ENCODE measurements at regions not wholly inside any gene's neighbourhood (a gene's known extent, or its start where the extent isn't known, plus 50 kb on each side); places are given as distances from the start of the nearest gene placed in this dataset.
"Not testable (repeated sequence)": the region's sequence is repeated elsewhere in the genome, so short reads cannot be mapped to it uniquely, and the experiment has no call there.

DNA sequence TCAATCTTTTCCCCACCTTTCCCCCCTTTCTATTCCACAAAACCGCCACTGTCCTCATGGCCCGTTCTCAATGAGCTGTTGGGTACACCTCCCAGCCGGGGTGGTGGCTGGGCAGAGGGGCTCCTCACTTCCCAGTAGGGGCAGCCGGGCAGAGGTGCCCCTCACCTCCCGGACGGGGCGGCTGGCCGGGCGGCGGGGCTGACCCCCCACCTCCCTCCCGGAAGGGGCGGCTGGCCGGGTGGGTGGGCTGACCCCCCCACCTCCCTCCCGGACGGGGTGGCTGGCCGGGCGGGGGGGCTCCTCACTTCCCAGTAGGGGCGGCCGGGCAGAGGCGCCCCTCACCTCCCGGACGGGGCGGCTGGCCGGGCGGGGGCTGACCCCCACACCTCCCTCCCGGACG, 149.3 kb upstream of the SNX7 start:
- H3K9ac ChIP-seq (ENCODE audit: low read length); H3K27ac ChIP-seq (ENCODE audit: low read depth, low read length); H3K27me3 ChIP-seq (ENCODE audit: control insufficient read depth, insufficient read depth, low read length); H3K4me1 ChIP-seq (ENCODE audit: control insufficient read depth, insufficient read depth, low read length); H3K4me3 ChIP-seq (ENCODE audit: low read length); H3K36me3 ChIP-seq (ENCODE audit: control insufficient read depth, insufficient read depth, low read length): not testable (repeated sequence)

- Histone ChIP-seq H3K4me3 (ENCODE audit: low read length) (no peak overlapping the region), H3K36me3 (ENCODE audit: control insufficient read depth, insufficient read depth, low read length) (no peaks in the 10 kb centered on the region), H3K9ac (ENCODE audit: low read length) (no peak overlapping the region), H3K27me3 (ENCODE audit: control insufficient read depth, insufficient read depth, low read length) (no peaks in the 10 kb centered on the region), H3K4me1 (ENCODE audit: control insufficient read depth, insufficient read depth, low read length) (no peaks in the 10 kb centered on the region), H3K27ac (ENCODE audit: low read depth, low read length) (no peak overlapping the region)
Observed at GRCh38 chr1:98503771-98504170, 157.8 kb upstream of the SNX7 start.

- no peak overlapping the region for H3K4me3 ChIP-seq (ENCODE audit: low read length)
- H3K36me3 ChIP-seq (ENCODE audit: control insufficient read depth, insufficient read depth, low read length): no peaks in the 10 kb centered on the region
- H3K4me1 ChIP-seq (ENCODE audit: control insufficient read depth, insufficient read depth, low read length): no peaks in the 10 kb centered on the region
- no peak overlapping the region for H3K9ac ChIP-seq (ENCODE audit: low read length)
- H3K27me3 ChIP-seq (ENCODE audit: control insufficient read depth, insufficient read depth, low read length): no peaks in the 10 kb centered on the region
- no peak overlapping the region for H3K27ac ChIP-seq (ENCODE audit: low read depth, low read length)
Observed at GRCh38 chr1:98502937-98503336, 158.6 kb upstream of the SNX7 start.

DNA sequence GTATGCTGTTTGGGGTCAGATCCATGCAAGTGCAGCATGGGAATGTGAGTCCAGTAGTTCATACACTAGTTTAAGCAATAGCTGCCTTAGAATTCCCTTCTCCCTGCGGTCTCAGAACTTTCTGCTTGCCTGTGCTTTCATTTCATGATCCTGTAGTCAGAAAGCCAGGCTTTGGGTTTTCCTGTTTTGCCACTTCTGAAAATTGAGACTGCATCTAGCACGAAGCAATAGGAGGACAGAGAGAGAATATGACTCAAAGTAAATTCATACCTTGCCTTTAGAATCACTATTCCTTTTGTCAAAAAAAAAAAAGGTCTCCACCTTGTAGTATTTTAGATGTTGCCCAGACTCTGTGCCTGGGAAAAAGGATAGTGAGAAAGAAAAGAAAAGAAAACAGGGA, 161.2 kb upstream of the SNX7 start:
- Histone ChIP-seq H3K9ac (ENCODE audit: low read length) (no peak overlapping the region), H3K27me3 (ENCODE audit: control insufficient read depth, insufficient read depth, low read length) (no peaks in the 10 kb centered on the region), H3K36me3 (ENCODE audit: control insufficient read depth, insufficient read depth, low read length) (no peaks in the 10 kb centered on the region), H3K4me3 (ENCODE audit: low read length) (no peak overlapping the region), H3K4me1 (ENCODE audit: control insufficient read depth, insufficient read depth, low read length) (no peaks in the 10 kb centered on the region), H3K27ac (ENCODE audit: low read depth, low read length) (no peak overlapping the region)

GRCh38 chr1:98498651-98499050, 162.9 kb upstream of the SNX7 start:
- Histone ChIP-seq H3K36me3 (ENCODE audit: control insufficient read depth, insufficient read depth, low read length) (no peaks in the 10 kb centered on the region), H3K4me3 (ENCODE audit: low read length) (no peak overlapping the region), H3K4me1 (ENCODE audit: control insufficient read depth, insufficient read depth, low read length) (no peaks in the 10 kb centered on the region), H3K27ac (ENCODE audit: low read depth, low read length) (no peak overlapping the region), H3K27me3 (ENCODE audit: control insufficient read depth, insufficient read depth, low read length) (no peaks in the 10 kb centered on the region), H3K9ac (ENCODE audit: low read length) (no peak overlapping the region)

- H3K36me3 ChIP-seq (ENCODE audit: control insufficient read depth, insufficient read depth, low read length): no peaks in the 10 kb centered on the region
- H3K9ac ChIP-seq (ENCODE audit: low read length): no peak overlapping the region
- H3K27ac ChIP-seq (ENCODE audit: low read depth, low read length): no peak overlapping the region
- no peaks in the 10 kb centered on the region for H3K4me1 ChIP-seq (ENCODE audit: control insufficient read depth, insufficient read depth, low read length)
- H3K4me3 ChIP-seq (ENCODE audit: low read length): no peak overlapping the region
- H3K27me3 ChIP-seq (ENCODE audit: control insufficient read depth, insufficient read depth, low read length): no peaks in the 10 kb centered on the region
Observed at GRCh38 chr1:98497497-98497896, 164.0 kb upstream of the SNX7 start.

GRCh38 chr1:98496256-98496995, 165.1 kb upstream of the SNX7 start:
- Histone ChIP-seq H3K36me3 (ENCODE audit: control insufficient read depth, insufficient read depth, low read length) (no peaks in the 10 kb centered on the region), H3K27ac (ENCODE audit: low read depth, low read length) (no peak overlapping the region), H3K27me3 (ENCODE audit: control insufficient read depth, insufficient read depth, low read length) (no peaks in the 10 kb centered on the region), H3K9ac (ENCODE audit: low read length) (no peak overlapping the region), H3K4me3 (ENCODE audit: low read length) (no peak overlapping the region), H3K4me1 (ENCODE audit: control insufficient read depth, insufficient read depth, low read length) (no peaks in the 10 kb centered on the region)

DNA sequence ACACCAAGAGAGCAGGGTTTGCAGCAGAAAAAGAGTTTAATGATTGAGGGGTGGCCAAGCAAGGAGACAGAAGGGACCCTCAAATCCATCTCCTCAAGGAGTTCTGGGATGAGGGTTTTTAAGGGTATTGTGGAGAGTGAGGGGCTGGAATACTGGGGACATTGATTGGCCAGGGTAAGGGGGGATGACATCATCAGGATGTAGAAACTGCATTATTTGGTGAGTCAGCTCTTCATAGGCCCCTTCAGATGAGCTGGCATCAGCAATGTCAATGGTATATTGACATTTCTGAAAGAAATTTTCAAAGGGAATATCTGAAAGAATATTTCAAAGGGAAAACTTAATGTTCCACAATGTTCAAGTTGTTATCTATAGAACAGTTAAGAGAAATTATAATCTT, 168.1 kb upstream of the SNX7 start:
- H3K9ac ChIP-seq (ENCODE audit: low read length): no peak overlapping the region
- no peak overlapping the region for H3K4me3 ChIP-seq (ENCODE audit: low read length)
- no peaks in the 10 kb centered on the region for H3K4me1 ChIP-seq (ENCODE audit: control insufficient read depth, insufficient read depth, low read length)
- no peaks in the 10 kb centered on the region for H3K36me3 ChIP-seq (ENCODE audit: control insufficient read depth, insufficient read depth, low read length)
- H3K27me3 ChIP-seq (ENCODE audit: control insufficient read depth, insufficient read depth, low read length): no peaks in the 10 kb centered on the region
- H3K27ac ChIP-seq (ENCODE audit: low read depth, low read length): no peak overlapping the region

- Histone ChIP-seq H3K9ac (ENCODE audit: low read length) (no peak overlapping the region), H3K36me3 (ENCODE audit: control insufficient read depth, insufficient read depth, low read length) (no peaks in the 10 kb centered on the region), H3K4me1 (ENCODE audit: control insufficient read depth, insufficient read depth, low read length) (no peaks in the 10 kb centered on the region), H3K27me3 (ENCODE audit: control insufficient read depth, insufficient read depth, low read length) (no peaks in the 10 kb centered on the region), H3K27ac (ENCODE audit: low read depth, low read length) (no peak overlapping the region), H3K4me3 (ENCODE audit: low read length) (no peak overlapping the region)
Observed at GRCh38 chr1:98490099-98490498, 171.4 kb upstream of the SNX7 start.

DNA sequence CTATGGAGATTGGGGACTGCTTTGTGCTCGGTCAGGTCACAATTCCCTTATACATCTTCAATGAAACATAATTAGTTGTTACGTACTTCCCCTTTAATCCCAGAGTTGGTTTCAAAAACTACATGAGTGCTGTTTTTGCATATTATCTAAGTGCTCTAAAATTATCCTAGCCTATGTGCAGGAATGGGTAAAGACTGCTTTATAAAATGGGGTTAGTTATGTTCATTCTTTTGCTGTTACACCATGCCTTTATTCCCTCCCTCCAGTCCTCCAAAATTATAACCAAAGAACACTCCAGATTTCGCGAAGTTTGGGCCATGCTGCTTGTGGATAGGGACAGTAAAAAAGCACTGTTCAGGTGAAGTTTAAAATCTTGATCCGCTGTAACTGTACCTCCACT, 173.9 kb upstream of the SNX7 start:
- Histone ChIP-seq H3K4me3 (ENCODE audit: low read length) (no peak overlapping the region), H3K4me1 (ENCODE audit: control insufficient read depth, insufficient read depth, low read length) (no peaks in the 10 kb centered on the region), H3K27me3 (ENCODE audit: control insufficient read depth, insufficient read depth, low read length) (no peaks in the 10 kb centered on the region), H3K36me3 (ENCODE audit: control insufficient read depth, insufficient read depth, low read length) (no peaks in the 10 kb centered on the region), H3K9ac (ENCODE audit: low read length) (no peak overlapping the region), H3K27ac (ENCODE audit: low read depth, low read length) (no peak overlapping the region)

DNA sequence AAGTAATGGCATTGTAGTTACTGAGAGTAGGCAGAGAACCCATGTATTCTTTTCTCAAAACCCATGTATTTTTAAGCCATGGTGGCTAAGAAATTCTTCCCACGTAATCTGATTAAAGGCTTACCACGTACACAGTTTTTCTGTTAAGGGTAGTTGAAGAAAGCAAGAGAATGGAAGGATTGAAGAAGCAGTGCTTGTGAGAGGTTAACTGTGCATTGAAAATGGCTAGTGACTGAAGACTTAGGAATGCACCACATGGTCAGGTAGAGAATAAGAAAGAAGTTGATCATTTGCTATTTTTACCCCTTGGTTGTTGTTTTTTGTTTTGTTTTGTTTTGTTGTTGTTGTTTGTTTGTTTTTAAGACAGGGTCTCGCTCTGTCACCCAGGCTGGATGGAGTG, 178.9 kb upstream of the SNX7 start:
- Histone ChIP-seq H3K9ac (ENCODE audit: low read length) (no peak overlapping the region), H3K4me3 (ENCODE audit: low read length) (no peak overlapping the region), H3K27ac (ENCODE audit: low read depth, low read length) (no peak overlapping the region), H3K4me1 (ENCODE audit: control insufficient read depth, insufficient read depth, low read length) (no peaks in the 10 kb centered on the region), H3K36me3 (ENCODE audit: control insufficient read depth, insufficient read depth, low read length) (no peaks in the 10 kb centered on the region), H3K27me3 (ENCODE audit: control insufficient read depth, insufficient read depth, low read length) (no peaks in the 10 kb centered on the region)

GRCh38 chr1:98480271-98480670, 181.2 kb upstream of the SNX7 start:
- Histone ChIP-seq H3K9ac (ENCODE audit: low read length) (no peak overlapping the region), H3K27ac (ENCODE audit: low read depth, low read length) (no peak overlapping the region), H3K4me3 (ENCODE audit: low read length) (no peak overlapping the region), H3K27me3 (ENCODE audit: control insufficient read depth, insufficient read depth, low read length) (no peaks in the 10 kb centered on the region), H3K36me3 (ENCODE audit: control insufficient read depth, insufficient read depth, low read length) (no peaks in the 10 kb centered on the region), H3K4me1 (ENCODE audit: control insufficient read depth, insufficient read depth, low read length) (no peaks in the 10 kb centered on the region)

- H3K4me3 ChIP-seq (ENCODE audit: low read length): no peak overlapping the region
- no peaks in the 10 kb centered on the region for H3K27me3 ChIP-seq (ENCODE audit: control insufficient read depth, insufficient read depth, low read length)
- no peaks in the 10 kb centered on the region for H3K36me3 ChIP-seq (ENCODE audit: control insufficient read depth, insufficient read depth, low read length)
- no peaks in the 10 kb centered on the region for H3K4me1 ChIP-seq (ENCODE audit: control insufficient read depth, insufficient read depth, low read length)
- H3K27ac ChIP-seq (ENCODE audit: low read depth, low read length): no peak overlapping the region
- no peak overlapping the region for H3K9ac ChIP-seq (ENCODE audit: low read length)
Observed at GRCh38 chr1:98478121-98478520, 183.4 kb upstream of the SNX7 start.
